ENCODE measurements at regions not wholly inside any gene's neighbourhood (a gene's known extent, or its start where the extent isn't known, plus 50 kb on each side); places are given as distances from the start of the nearest gene placed in this dataset.

DNA sequence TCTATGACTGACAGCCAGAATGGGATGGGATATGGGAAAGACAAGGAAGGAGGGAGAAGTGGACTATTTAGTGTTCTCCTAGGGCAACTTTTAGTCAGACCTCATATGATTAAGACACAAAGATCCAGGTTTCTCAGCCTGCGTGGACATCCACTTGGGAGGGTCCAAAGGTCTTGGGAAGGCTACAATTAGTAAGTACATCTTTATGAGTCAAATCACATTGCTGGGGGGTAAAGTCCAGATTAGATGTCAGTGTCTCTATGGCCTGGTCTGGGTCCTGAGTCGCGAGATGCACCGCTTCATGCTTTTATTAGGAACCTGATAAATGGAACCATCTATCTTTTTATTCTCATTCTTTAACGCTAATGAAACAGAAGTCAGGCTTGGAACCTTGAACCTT lies 378.4 kb upstream of the ASIC2 start:
- intact Hi-C loops (cut with micrococcal nuclease; ENCODE audit: unreplicated experiment) (no loop called here), in situ Hi-C loops (cut with HindIII; ENCODE audit: extremely low pct_ligation_motif_present, low pct_unique_long_range_greater_than_20kb) (no loop called here)

More for the DNA sequence above, 378.4 kb upstream of the ASIC2 start:
- POLR2A ChIA-PET: no interaction called here
- Histone ChIP-seq H4K20me1 (ENCODE audit: insufficient read depth, low read length) (no peaks in the 10 kb centered on the region), H3K36me3 (replicated peaks in 1 of 2; ENCODE audit: control insufficient read depth in 1 of 2, insufficient read depth in 2 of 2, low read length in 2 of 2) (no peaks in the 10 kb centered on the region), H3K4me3 (replicated peaks in 1 of 3; ENCODE audit: insufficient read depth in 1 of 3, low read depth in 2 of 3, low read length in 3 of 3) (no peak overlapping the region), H3K27ac (ENCODE audit: extremely low read length, insufficient read depth, low read length) (no peak overlapping the region), H3K9me3 (ENCODE audit: low read length) (no peaks in the 10 kb centered on the region), H3K27me3 (ENCODE audit: control insufficient read depth in 1 of 2, insufficient read depth in 2 of 2, low read length in 2 of 2) (no peaks in the 10 kb centered on the region), H3K79me2 (ENCODE audit: insufficient read depth, low read length) (no peaks in the 10 kb centered on the region), H2AFZ (ENCODE audit: low read length) (no peak overlapping the region), H3K9ac (ENCODE audit: insufficient read depth, low read depth, low read length) (no peak overlapping the region), H3K4me2 (ENCODE audit: low read depth, low read length) (no peak overlapping the region), H3K4me1 (ENCODE audit: insufficient read depth, low read length) (no peaks in the 10 kb centered on the region)
- BruUV-seq (replicated peaks): no TSS peak
- FAIRE-seq: no peak
- WGBS (ENCODE audit: low lambda C conversion rate): 54% methylated on average over 5 of the region's 5 CpGs
- no peak for ATAC-seq
- TF ChIP-seq, protein P1, sequence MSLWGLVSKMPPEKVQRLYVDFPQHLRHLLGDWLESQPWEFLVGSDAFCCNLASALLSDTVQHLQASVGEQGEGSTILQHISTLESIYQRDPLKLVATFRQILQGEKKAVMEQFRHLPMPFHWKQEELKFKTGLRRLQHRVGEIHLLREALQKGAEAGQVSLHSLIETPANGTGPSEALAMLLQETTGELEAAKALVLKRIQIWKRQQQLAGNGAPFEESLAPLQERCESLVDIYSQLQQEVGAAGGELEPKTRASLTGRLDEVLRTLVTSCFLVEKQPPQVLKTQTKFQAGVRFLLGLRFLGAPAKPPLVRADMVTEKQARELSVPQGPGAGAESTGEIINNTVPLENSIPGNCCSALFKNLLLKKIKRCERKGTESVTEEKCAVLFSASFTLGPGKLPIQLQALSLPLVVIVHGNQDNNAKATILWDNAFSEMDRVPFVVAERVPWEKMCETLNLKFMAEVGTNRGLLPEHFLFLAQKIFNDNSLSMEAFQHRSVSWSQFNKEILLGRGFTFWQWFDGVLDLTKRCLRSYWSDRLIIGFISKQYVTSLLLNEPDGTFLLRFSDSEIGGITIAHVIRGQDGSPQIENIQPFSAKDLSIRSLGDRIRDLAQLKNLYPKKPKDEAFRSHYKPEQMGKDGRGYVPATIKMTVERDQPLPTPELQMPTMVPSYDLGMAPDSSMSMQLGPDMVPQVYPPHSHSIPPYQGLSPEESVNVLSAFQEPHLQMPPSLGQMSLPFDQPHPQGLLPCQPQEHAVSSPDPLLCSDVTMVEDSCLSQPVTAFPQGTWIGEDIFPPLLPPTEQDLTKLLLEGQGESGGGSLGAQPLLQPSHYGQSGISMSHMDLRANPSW (CRISPR knock-in tag; IDR thresholded peaks at IDR 0.05; ENCODE audit: borderline replicate concordance): no peak
- TF ChIP-seq, protein P2, sequence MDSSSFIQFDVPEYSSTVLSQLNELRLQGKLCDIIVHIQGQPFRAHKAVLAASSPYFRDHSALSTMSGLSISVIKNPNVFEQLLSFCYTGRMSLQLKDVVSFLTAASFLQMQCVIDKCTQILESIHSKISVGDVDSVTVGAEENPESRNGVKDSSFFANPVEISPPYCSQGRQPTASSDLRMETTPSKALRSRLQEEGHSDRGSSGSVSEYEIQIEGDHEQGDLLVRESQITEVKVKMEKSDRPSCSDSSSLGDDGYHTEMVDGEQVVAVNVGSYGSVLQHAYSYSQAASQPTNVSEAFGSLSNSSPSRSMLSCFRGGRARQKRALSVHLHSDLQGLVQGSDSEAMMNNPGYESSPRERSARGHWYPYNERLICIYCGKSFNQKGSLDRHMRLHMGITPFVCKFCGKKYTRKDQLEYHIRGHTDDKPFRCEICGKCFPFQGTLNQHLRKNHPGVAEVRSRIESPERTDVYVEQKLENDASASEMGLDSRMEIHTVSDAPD (CRISPR knock-in tag; IDR thresholded peaks at IDR 0.05): no peak
- no peak for TF ChIP-seq NFKB2 (CRISPR knock-in tag; IDR thresholded peaks at IDR 0.05; ENCODE audit: borderline replicate concordance)
- no peak for TF ChIP-seq ZNF652 (CRISPR knock-in tag; IDR thresholded peaks at IDR 0.05; ENCODE audit: borderline replicate concordance, low read depth)
- TF ChIP-seq SP4 (CRISPR knock-in tag; IDR thresholded peaks at IDR 0.05): no peak
- TF ChIP-seq ZSCAN12 (CRISPR knock-in tag; IDR thresholded peaks at IDR 0.05): no peak
- TF ChIP-seq HIVEP1 (CRISPR knock-in tag; IDR thresholded peaks at IDR 0.05): no peak
- TF ChIP-seq ZNF672 (CRISPR knock-in tag; IDR thresholded peaks at IDR 0.05): no peak
- TF ChIP-seq, protein P3, sequence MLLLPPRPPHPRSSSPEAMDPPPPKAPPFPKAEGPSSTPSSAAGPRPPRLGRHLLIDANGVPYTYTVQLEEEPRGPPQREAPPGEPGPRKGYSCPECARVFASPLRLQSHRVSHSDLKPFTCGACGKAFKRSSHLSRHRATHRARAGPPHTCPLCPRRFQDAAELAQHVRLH (CRISPR knock-in tag; IDR thresholded peaks at IDR 0.05; ENCODE audit: borderline replicate concordance, low read depth): no peak
- TF ChIP-seq, protein P4, sequence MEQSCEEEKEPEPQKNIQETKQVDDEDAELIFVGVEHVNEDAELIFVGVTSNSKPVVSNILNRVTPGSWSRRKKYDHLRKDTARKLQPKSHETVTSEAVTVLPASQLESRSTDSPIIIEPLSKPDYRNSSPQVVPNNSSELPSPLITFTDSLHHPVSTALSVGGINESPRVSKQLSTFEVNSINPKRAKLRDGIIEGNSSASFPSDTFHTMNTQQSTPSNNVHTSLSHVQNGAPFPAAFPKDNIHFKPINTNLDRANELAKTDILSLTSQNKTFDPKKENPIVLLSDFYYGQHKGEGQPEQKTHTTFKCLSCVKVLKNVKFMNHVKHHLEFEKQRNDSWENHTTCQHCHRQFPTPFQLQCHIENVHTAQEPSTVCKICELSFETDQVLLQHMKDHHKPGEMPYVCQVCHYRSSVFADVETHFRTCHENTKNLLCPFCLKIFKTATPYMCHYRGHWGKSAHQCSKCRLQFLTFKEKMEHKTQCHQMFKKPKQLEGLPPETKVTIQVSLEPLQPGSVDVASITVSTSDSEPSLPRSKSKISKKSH (CRISPR knock-in tag; IDR thresholded peaks at IDR 0.05; ENCODE audit: borderline replicate concordance): no peak
- no peak for TF ChIP-seq SOX13 (IDR thresholded peaks at IDR 0.05)
- no peak for TF ChIP-seq SOX13 (CRISPR knock-in tag; conservative IDR thresholded peaks at IDR 0.05 in 1 of 2, IDR thresholded peaks at IDR 0.05 in 1 of 2)
- no peak for TF ChIP-seq BORCS8-MEF2B (CRISPR knock-in tag; IDR thresholded peaks at IDR 0.05)
- no peak for TF ChIP-seq RFX1 (IDR thresholded peaks at IDR 0.05)
- no peak for TF ChIP-seq SP5 (CRISPR knock-in tag; IDR thresholded peaks at IDR 0.05; ENCODE audit: borderline replicate concordance, low read depth)
- no peak for TF ChIP-seq NFE2L2 (IDR thresholded peaks at IDR 0.05; ENCODE audit: low read length)
- TF ChIP-seq, protein P5, sequence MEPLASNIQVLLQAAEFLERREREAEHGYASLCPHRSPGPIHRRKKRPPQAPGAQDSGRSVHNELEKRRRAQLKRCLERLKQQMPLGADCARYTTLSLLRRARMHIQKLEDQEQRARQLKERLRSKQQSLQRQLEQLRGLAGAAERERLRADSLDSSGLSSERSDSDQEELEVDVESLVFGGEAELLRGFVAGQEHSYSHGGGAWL (CRISPR knock-in tag; IDR thresholded peaks at IDR 0.05): no peak
- CTCF ChIA-PET (ENCODE audit: low intra/inter-chr PET ratio, low total read pairs): no interaction called here
- DNase-seq (ENCODE audit: low spot score): no peak

All from HepG2 (cell line).